ENCODE measurements at regions not wholly inside any gene's neighbourhood (a gene's known extent, or its start where the extent isn't known, plus 50 kb on each side); places are given as distances from the start of the nearest gene placed in this dataset.

GRCh38 chr4:35052546-35052945 lies 1191.8 kb downstream of the ARAP2 start:
- TF ChIP-seq TAF1 (IDR thresholded peaks at IDR 0.05; ENCODE audit: low read depth) (no peak), YY1 (IDR thresholded peaks at IDR 0.05; ENCODE audit: low read depth) (no peak), CREB1 (IDR thresholded peaks at IDR 0.05; ENCODE audit: low read depth) (no peak)

DNA sequence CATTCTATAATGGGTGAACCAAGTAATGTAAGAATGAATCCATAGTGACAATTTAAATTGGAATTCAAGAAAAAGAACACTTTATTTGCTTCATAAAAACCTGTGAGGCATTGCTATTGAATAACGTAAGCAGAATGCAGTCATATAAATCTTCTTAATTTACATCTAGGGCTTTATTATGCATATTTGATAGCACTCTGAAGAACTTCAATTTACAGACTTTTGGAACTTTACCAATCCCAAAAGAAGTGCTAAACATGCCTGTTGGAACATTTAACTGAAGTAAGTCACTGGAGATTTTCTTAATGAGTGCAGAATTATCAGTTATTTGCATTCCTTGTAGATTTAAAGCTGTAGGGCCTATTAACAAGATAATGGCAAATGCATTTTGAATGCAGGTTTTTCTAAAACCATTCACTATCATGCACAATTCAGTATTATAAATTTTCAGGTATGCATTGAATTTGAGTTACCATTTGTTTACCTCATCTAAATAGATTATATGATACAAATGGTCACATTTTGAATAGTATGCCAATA lies 1181.2 kb downstream of the ARAP2 start:
- no peak for TF ChIP-seq EGR1 (IDR thresholded peaks at IDR 0.05)
- no peak for TF ChIP-seq RAD21 (IDR thresholded peaks at IDR 0.05; ENCODE audit: low read depth)
- TF ChIP-seq, protein P1, sequence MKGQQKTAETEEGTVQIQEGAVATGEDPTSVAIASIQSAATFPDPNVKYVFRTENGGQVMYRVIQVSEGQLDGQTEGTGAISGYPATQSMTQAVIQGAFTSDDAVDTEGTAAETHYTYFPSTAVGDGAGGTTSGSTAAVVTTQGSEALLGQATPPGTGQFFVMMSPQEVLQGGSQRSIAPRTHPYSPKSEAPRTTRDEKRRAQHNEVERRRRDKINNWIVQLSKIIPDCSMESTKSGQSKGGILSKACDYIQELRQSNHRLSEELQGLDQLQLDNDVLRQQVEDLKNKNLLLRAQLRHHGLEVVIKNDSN (IDR thresholded peaks at IDR 0.05): no peak
- TF ChIP-seq, protein P2, sequence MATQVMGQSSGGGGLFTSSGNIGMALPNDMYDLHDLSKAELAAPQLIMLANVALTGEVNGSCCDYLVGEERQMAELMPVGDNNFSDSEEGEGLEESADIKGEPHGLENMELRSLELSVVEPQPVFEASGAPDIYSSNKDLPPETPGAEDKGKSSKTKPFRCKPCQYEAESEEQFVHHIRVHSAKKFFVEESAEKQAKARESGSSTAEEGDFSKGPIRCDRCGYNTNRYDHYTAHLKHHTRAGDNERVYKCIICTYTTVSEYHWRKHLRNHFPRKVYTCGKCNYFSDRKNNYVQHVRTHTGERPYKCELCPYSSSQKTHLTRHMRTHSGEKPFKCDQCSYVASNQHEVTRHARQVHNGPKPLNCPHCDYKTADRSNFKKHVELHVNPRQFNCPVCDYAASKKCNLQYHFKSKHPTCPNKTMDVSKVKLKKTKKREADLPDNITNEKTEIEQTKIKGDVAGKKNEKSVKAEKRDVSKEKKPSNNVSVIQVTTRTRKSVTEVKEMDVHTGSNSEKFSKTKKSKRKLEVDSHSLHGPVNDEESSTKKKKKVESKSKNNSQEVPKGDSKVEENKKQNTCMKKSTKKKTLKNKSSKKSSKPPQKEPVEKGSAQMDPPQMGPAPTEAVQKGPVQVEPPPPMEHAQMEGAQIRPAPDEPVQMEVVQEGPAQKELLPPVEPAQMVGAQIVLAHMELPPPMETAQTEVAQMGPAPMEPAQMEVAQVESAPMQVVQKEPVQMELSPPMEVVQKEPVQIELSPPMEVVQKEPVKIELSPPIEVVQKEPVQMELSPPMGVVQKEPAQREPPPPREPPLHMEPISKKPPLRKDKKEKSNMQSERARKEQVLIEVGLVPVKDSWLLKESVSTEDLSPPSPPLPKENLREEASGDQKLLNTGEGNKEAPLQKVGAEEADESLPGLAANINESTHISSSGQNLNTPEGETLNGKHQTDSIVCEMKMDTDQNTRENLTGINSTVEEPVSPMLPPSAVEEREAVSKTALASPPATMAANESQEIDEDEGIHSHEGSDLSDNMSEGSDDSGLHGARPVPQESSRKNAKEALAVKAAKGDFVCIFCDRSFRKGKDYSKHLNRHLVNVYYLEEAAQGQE (IDR thresholded peaks at IDR 0.05; ENCODE audit: low read depth): no peak
- TF ChIP-seq TEAD4 (IDR thresholded peaks at IDR 0.05): no peak
- TF ChIP-seq, protein P3, sequence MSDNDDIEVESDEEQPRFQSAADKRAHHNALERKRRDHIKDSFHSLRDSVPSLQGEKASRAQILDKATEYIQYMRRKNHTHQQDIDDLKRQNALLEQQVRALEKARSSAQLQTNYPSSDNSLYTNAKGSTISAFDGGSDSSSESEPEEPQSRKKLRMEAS (IDR thresholded peaks at IDR 0.05): no peak
- TF ChIP-seq CEBPB (IDR thresholded peaks at IDR 0.05): no peak
- no peak for TF ChIP-seq FOXM1 (IDR thresholded peaks at IDR 0.05; ENCODE audit: borderline replicate concordance, low read depth)
- no peak for TF ChIP-seq NFIC (IDR thresholded peaks at IDR 0.05)
- TF ChIP-seq ZBTB7A (IDR thresholded peaks at IDR 0.05; ENCODE audit: low read depth): no peak
- no peak for TF ChIP-seq YY1 (IDR thresholded peaks at IDR 0.05; ENCODE audit: low read depth)
- no peak for TF ChIP-seq EP300 (IDR thresholded peaks at IDR 0.05; ENCODE audit: borderline replicate concordance)
- no peak for TF ChIP-seq TAF1 (IDR thresholded peaks at IDR 0.05; ENCODE audit: low read depth)
- no peak for TF ChIP-seq CREB1 (IDR thresholded peaks at IDR 0.05; ENCODE audit: low read depth)
- no peak for TF ChIP-seq TCF12 (IDR thresholded peaks at IDR 0.05; ENCODE audit: low read depth)

GRCh38 chr4:35066406-35066805 lies 1177.9 kb downstream of the ARAP2 start:
- TF ChIP-seq, protein P2 (IDR thresholded peaks at IDR 0.05; ENCODE audit: low read depth): no peak
- TF ChIP-seq, protein P1 (IDR thresholded peaks at IDR 0.05): no peak
- no peak for TF ChIP-seq TEAD4 (IDR thresholded peaks at IDR 0.05)
- TF ChIP-seq CREB1 (IDR thresholded peaks at IDR 0.05; ENCODE audit: low read depth): no peak
- no peak for TF ChIP-seq EGR1 (IDR thresholded peaks at IDR 0.05)
- no peak for TF ChIP-seq TCF12 (IDR thresholded peaks at IDR 0.05; ENCODE audit: low read depth)
- no peak for TF ChIP-seq YY1 (IDR thresholded peaks at IDR 0.05; ENCODE audit: low read depth)
- no peak for TF ChIP-seq NFIC (IDR thresholded peaks at IDR 0.05)
- TF ChIP-seq, protein P3 (IDR thresholded peaks at IDR 0.05): no peak
- TF ChIP-seq EP300 (IDR thresholded peaks at IDR 0.05; ENCODE audit: borderline replicate concordance): no peak
- TF ChIP-seq ZBTB7A (IDR thresholded peaks at IDR 0.05; ENCODE audit: low read depth): no peak
- no peak for TF ChIP-seq RAD21 (IDR thresholded peaks at IDR 0.05; ENCODE audit: low read depth)
- no peak for TF ChIP-seq CEBPB (IDR thresholded peaks at IDR 0.05)
- TF ChIP-seq TAF1 (IDR thresholded peaks at IDR 0.05; ENCODE audit: low read depth): no peak
- TF ChIP-seq FOXM1 (IDR thresholded peaks at IDR 0.05; ENCODE audit: borderline replicate concordance, low read depth): no peak

DNA sequence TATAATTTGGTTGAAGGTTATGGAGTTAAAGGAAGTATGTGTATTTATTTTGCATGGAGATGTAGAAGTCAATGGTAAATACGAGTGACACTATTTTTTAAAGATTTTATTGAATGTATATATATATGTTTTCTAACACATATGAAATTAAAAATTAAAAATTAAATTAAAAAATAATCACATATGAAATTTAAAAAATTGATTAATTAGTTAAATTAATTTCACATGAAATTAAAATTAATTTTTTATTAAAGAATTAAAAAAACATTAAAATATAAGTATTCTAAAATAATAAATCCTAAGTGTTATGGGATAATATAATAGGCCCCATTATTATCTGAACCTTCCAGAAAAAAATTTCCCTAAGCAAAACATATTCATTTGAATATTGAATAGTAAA lies 1163.5 kb downstream of the ARAP2 start:
- TF ChIP-seq RAD21 (IDR thresholded peaks at IDR 0.05; ENCODE audit: low read depth) (no peak), CEBPB (IDR thresholded peaks at IDR 0.05) (no peak), YY1 (IDR thresholded peaks at IDR 0.05; ENCODE audit: low read depth) (no peak), EGR1 (IDR thresholded peaks at IDR 0.05) (no peak), EP300 (IDR thresholded peaks at IDR 0.05; ENCODE audit: borderline replicate concordance) (no peak), ZBTB7A (IDR thresholded peaks at IDR 0.05; ENCODE audit: low read depth) (no peak), CREB1 (IDR thresholded peaks at IDR 0.05; ENCODE audit: low read depth) (no peak), FOXM1 (IDR thresholded peaks at IDR 0.05; ENCODE audit: borderline replicate concordance, low read depth) (no peak), TAF1 (IDR thresholded peaks at IDR 0.05; ENCODE audit: low read depth) (no peak), TCF12 (IDR thresholded peaks at IDR 0.05; ENCODE audit: low read depth) (no peak)
- TF ChIP-seq, protein P3 (IDR thresholded peaks at IDR 0.05): no peak
- TF ChIP-seq, protein P1 (IDR thresholded peaks at IDR 0.05): no peak
- TF ChIP-seq, protein P2 (IDR thresholded peaks at IDR 0.05; ENCODE audit: low read depth): no peak
